GM21576 (cell line): ENCODE measurements at regions not wholly inside any gene's neighbourhood (a gene's known extent, or its start where the extent isn't known, plus 50 kb on each side); places are given as distances from the start of the nearest gene placed in this dataset.
A peak's percentile ranks its signal among the peaks of the same experiment; 100 is the strongest.
"Not testable (repeated sequence)": the region's sequence is repeated elsewhere in the genome, so short reads cannot be mapped to it uniquely, and the experiment has no call there.

ENCODE experiments used
- ATAC-seq: cut with Tn5 transposase; IDR thresholded peaks from one replicate; pipeline ENCODE4 v1.9.1; 2021; ENCODE audit warnings: mild to moderate bottlenecking, moderate library complexity; ENCODE audit not compliant: unreplicated experiment

DNA sequence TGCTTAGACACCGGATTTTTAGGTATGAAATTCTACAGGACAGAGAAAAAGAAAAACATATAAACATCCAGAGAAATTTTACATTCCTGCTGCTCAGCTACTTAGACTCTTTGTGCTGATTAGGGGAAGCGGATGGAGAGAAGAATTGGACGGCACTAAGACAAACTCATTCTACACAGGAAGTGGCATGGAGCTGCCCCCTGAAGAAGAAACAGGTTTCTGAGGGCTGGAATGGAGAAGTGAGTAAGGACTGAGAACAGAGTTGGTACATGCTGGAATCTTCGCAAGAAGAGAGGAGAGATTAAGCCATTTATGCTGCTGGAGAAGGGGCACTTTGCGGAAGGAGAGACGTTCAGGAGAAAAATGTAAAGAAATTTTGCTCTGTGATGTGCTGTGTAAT lies 253.0 kb upstream of the ERBB4 start:
- no peak for ATAC-seq

DNA sequence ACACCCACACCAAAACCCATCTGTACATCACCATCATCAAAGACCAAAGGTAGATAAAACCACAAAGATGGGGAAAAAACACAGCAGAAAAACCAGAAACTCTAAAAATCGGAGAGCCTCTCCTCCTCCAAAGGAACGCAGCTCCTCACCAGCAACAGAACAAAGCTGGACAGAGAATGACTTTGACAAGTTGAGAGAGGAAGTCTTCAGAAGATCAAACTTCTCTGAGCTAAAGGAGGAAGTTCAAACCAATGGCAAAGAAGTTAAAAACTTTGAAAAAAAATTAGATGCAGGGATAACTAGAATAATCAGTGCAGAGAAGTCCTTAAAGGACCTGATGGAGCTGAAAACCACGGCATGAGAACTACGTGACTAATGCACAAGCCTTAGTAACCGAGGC lies 247.5 kb upstream of the ERBB4 start:
- not testable (repeated sequence) for ATAC-seq

DNA sequence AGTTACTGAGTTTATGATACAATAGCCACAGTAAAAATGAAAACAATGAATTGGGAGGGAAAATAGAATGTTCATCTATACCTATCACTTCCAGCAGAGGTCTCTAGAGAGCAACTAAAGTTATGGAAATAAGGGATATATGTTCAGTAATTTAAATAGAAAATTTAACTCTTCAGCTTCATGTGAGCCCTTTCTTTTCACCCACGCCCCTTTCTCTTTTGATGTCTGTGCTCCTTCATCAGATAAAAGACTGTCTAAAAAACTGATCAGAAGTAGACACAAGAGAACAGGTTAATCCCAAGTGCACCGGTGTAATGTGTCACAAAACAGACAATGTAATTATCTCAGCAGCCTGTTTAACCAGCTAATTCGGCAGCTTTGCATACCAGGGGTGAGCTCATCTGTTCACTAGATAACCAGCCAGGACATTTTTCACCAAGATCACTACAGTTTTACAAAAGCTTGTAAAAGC lies 238.5 kb upstream of the ERBB4 start:
- peak; percentile 67 for ATAC-seq

DNA sequence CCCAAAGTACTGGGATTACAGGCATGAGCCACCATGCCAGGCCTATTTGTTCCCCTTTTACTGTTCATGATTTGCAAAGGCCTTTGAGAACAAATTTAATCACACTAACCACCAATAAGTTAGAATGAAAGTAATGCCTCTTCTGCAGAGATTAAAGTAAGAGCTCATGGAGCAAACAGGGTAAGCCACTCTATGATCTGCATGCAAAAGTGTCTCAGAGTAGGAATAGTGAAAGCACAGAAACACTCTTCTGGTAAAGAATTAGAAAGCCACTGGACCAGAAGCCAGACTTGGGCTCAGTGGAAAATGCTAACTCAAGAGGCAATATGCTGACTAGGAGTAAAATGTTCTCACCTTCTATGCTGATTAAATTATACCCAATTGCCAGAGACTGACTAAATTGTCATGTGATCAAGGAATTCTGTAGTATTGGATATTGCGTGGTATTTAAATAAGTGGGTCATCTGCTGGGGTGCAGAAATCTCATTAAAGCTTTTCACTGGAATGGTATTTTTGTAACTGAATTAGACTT lies 235.3 kb upstream of the ERBB4 start:
- ATAC-seq = no peak

DNA sequence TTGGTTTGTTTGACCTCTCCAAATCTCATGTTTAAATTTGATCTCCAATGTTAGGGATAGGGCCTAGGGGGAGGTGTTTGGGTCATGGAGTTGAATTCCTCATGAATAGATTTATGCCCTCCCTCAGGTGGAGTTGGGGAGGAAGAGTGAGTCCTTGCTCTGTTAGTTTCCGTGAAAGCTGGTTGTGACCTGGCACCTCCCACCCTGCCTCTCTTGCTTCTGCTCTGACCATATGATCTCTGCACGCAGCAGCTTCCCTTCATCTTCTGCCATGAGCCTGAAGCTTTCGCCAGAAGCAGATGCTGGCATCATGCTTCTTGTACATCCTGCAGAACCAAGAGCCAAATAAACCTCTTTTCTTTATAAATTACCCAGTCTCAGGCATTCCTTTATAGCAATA lies 231.6 kb upstream of the ERBB4 start:
- ATAC-seq = no peak

DNA sequence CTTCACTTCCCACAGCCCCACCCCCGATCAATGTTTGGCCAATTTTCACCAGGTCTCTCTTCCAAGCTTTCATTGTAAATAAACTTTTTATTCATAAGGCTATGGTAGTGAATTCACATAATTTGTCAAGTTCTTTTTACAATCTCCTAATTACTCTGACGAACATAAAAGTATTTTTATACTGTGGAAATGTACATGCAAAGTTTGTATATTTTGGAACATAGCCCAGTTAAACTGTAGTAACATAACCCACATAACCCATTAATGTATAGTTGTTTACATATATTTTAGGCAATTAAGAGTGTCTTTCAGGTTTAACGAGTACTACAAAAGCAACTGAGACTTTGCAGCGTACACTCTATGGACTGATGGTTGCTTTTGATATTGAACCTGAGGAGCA lies 228.3 kb upstream of the ERBB4 start:
- ATAC-seq = no peak

DNA sequence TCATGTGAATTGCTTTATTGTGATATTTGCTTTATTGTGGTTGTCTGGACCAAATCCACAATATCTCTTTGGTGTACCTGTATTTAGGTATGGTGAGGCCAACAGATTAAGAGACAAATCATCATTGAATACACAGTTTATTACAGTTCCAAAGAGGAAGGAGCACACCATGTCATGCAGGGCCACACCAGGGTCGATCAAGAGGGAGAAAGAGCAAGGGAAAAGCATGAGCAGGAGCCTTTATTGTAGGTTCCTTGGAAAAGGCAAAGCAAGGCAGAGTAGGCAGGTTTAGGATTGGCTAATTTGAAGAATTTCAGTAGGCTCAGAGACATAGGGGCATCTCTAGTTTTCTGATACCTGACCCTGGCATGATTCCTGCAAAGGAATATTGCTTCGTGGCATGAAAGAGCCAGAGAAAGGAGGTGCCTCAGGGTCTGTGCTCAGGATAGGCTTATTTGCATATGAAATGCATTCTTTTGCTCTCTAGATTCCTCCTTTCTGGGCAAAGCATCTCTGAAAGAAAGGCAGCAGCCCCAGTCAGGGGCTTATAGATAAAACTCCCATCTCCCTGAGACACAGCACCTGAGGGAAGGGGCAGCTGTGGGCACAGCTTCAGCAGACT lies 214.2 kb upstream of the ERBB4 start:
- ATAC-seq = no peak

DNA sequence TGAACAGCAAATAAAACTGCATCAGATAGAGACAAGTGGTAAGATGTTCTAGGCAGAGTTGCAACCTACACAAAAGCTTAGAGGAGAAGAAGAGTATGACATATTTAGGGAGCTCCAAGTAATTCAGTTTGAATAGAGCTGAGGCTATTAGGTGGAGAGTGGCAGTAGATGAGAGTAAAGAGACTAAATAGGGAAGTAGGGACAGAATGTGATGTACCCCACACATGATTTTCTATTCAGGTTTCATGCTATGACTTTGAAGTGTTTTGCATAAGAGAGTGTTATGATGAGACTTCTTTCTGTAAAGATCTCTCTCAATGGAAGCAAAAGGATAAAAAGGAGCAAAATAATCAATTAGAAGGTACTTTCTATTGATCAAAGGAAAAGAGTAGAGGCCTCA lies 206.8 kb upstream of the ERBB4 start:
- no peak for ATAC-seq

DNA sequence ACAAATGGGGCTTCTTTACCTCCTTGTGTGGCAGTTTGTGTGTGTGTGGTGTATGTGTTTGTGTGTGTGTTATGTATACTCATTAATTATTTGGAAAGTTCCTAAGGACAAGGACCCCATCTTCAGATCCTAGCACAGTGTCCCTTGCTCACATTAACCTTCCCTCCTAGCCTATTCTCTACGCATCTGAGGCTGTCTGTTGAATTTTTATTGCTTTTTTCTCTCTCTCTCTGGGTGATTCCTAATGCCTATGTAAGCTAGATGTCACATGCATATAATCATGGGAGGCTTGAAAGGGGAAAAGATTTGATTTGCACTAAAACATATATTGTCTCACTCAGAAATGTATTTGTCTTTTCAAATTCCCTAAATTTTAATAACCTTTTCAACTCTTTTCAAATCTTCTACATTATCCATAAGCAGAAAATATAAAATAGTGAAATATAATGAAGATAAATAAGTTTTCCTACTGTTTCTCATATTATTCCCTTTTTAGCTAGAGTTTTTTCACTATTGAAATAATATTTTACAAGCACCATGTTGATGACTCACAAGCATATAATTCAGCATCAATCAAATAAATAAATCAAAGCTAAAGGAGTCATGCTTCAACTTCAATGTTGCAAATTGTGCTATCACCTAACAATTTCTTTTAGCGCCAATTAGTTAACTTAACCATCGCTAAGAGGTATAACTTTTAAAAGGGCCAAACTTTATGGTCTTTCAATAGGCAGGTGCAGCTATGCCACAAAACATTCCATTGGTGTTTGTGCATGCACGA lies 199.0 kb upstream of the ERBB4 start:
- no peak for ATAC-seq

DNA sequence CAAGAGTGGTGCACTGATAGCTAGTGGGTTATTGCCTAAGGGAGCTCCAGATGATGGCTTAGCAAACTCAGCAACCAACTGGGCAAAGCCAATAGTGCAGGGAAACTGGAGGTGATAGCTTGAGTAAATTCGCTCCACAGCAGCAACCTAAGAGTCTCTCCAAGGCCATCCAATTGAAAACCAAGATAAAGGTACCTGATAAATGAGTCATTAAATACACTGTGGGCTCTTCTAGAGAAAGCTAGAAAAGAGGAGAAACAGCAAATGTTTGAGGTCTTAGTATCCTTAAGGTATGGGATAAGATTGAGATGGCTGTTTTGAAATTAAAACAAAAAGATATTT lies 197.8 kb upstream of the ERBB4 start:
- no peak for ATAC-seq

DNA sequence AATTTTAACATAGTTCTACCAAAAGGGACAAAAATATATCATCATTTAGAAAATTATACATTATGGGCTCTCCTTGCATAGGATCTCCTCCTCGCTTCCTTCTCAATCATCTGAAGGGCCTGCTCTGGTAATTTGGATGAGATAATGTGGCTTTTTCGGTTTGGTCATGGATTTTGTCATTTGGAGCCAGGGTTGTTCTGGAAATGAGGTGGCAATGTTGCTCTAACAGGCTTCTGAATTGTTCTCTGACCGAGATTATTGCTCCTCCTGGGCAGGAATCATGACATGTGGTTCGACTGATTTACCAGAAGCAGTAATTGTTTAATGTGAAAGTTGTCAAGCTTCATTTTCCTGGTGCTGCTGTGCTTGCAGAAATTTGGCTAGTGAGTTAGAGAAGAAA lies 194.7 kb upstream of the ERBB4 start:
- no peak for ATAC-seq

DNA sequence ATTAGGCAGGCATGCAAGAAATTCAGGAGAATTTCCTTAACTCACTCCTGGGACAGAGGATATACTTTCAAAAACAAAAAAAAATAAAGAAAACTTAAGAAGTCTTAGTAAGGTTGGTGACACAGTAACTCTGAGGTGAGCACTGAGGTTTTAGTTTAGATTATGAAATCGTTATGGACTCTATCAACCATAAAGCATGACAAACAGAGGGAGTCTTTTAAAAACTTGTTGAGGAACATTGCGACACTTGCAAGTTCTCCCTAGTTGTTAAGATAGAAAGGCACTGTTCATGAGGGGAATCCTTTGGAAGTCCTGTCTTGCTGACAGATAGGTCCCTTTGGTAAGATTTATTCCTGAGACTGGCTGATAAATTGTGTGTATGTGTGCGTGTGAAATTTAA lies 194.3 kb upstream of the ERBB4 start:
- ATAC-seq = no peak

DNA sequence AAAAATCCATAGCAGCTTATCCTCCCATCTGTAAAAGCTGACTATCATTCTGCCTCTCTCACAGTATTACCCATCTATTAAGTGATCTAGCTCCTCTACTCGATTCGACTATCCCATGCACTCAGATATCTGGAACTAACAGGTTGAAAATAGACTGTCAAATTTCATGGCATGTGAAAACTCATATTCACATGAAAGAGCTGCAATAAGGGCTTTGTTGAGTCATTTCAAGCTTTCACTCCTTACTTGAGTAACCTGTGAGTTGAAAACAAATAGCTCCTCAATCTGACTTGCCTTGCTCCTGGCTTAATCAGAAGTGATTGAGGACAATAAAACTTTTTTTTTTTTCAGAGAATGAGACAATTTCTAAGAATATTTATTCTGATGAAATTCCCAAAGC lies 192.4 kb upstream of the ERBB4 start:
- ATAC-seq = peak; percentile 83

DNA sequence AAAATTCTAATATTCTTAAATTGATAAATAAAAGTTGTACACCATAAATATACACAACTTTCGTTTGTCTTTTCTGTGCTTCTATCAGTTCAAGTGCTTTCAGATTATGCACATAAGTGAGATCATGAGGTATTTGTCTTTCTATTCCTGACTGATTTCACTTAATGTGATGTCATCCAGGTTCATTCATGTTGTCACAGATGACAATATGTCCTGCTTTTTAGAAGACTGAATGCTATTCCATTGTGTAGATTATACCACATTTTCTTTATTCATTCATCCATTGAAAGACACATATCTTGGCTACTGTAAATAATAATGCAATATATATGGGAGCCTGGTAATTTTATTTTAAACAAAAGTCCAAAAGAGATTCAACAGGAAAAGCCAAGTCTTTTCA lies 190.1 kb upstream of the ERBB4 start:
- no peak for ATAC-seq

DNA sequence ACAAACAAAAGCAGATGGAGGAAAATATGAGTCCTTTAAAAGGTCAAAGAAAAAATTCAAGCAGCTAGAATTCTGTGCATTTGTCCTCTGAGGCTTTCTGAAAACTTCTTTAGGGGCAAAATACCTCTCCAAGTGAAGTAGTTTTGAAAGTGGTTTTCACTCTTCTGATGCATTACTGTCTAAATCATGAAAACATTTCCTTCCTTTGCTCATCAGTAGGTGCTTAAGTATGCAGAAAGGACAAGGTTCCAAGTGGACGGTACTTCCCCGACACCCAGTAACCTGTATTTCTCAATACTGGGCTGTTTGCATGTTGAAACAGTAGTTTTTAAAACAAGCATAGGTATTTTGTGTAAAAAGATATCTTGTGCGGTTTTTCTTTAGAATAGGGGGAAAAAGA lies 189.1 kb upstream of the ERBB4 start:
- ATAC-seq = peak; percentile 52

DNA sequence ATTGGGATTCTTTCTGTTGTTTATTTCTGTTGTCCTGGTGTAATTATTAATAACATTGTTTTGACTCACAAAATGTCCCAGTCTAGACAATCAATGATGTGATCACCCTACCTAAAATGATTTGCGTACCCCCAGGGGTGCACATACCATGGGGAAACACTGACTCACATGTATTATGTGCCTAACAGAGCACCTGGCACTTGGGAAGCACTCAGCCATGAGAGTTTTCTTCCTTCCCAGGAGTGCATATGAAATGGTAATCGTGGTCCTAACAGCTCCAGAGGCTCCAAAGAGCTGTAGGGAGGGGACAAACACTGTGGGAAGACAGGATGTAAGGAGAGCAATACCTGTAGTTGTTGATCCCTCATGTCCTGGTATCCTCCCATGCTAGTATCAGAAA lies 187.8 kb upstream of the ERBB4 start:
- ATAC-seq = no peak

DNA sequence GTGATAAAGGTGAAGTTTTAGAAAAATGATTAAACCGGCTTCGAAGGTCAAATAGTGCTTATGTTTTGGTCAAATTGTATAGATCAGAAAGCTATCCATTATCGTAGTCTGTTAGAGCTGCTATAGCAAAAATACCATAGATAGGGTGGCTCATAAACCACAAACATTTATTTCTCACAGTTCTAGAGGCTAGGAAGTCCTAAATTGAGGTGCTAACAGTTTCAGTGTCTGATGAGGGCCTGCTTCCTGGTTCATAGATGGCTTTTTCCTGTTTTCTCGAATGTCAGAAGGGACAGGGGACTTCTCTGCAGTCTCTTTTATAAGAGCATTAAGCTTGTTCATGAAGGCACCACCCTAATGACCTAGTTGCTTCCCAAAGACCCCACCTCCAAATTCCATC lies 186.6 kb upstream of the ERBB4 start:
- ATAC-seq = no peak

DNA sequence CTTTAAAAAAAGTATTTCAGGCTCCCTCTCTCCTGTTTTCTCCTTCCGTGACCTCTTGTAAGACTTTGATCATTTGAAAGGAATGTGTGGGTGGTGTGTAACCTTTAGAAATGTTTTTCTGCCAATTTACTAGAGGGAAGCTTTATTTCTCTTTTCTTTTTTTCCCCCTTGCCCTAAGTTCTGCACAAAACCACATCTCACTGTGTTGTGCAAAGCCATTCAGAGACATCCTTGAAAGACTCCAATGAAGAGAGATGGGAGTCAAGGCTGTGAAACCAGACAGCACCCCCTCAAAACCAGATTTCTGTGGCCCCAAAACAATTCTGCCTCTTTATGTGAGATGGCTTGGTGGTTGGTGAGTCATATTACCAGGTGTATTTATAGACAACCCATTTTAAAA lies 184.6 kb upstream of the ERBB4 start:
- no peak for ATAC-seq

DNA sequence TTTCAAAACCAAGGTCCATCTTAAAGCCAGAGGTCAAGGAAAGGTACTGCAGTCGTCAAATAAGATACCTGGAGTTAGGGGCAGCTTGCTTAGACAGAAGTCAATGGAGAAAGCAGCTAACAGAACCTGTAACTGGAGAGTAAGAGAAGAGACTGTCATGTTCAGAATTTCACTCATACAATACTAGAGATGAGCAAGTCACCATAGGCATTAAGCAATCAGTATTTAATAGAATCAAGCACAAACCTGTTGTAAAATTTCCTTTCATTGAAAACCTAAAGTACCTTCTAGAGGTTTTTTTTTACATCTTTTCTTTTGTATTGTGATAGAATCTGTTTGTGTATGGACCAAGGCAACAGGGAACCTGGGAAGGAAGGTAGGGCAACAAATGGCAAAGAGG lies 183.4 kb upstream of the ERBB4 start:
- ATAC-seq = no peak

DNA sequence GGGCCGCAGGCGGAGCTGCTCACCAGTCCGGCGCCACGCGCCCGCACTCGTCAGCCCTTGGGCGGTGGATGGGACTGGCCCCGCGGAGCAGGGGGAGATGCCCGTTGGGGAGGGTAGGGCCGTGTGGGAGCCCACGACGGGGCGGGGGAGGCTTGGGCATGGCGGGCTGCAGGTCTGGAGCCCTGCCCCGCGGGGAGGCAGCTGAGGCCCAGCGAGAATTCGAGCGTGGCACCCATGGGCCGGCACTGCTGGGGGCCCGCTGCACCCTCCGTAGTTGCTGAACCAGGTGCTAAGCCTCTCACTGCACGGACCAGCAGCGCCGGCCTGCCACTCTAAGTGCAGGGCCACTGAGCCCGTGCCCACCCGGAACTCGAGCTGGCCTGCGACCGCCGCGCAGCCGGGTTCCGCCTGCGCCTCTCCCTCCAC lies 182.4 kb upstream of the ERBB4 start:
- ATAC-seq = no peak

DNA sequence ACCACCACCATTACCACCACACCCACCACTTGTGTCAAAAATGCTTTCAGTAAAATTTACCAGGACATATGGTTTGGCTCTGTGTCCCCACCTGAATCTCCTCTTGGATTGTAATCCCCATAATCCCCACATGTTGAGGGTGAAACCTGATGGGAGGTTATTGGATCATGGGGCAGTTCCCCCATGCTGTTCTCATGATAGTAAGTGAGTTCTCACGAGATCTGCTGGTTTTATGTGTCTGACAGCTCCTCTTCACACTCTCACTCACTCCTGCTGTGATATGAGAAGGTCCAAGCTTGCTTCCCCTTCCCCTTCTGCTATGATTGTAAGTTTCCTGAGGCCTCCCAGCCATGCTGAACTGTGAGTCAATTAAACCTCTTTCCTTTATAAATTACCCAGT lies 176.8 kb upstream of the ERBB4 start:
- not testable (repeated sequence) for ATAC-seq

DNA sequence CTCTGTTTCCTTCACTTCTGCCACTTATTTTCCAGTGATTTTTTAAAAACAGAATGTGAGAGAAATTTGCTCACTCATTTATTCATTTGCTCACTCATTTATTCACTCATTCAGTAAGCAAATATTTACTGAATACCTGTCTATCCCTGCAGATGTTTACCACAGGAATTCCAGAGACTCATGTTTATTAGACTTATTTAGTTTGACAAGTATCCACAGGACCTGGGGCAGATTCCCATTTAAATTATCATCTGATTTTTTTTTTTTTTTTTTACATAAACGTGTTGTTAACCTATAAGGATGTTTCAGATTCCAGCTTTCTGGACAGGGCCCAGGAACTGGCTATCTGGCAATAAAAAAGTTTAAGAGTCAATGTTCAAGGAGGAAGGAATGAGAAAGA lies 175.1 kb upstream of the ERBB4 start:
- ATAC-seq = no peak

DNA sequence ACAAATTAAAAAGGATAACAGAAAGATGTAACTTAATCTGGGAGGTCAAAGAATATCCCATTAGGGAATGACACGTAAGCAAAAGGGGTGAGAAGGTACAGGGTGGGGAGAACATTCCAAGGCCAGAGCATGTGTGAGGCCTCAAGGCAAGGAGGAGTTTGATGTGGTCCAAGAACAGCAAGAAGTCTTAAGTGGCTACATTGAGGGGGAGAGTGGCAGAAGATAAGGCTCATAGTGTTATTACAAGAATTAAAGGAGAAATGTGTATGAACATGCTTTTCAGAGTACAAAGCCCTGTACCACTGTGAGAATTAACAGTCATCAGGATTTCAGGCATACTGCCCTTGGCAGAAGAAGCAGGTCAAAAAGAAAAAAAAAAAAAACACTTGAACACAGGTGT lies 174.4 kb upstream of the ERBB4 start:
- ATAC-seq = no peak
